ENCODE measurements at regions not wholly inside any gene's neighbourhood (a gene's known extent, or its start where the extent isn't known, plus 50 kb on each side); places are given as distances from the start of the nearest gene placed in this dataset.

DNA sequence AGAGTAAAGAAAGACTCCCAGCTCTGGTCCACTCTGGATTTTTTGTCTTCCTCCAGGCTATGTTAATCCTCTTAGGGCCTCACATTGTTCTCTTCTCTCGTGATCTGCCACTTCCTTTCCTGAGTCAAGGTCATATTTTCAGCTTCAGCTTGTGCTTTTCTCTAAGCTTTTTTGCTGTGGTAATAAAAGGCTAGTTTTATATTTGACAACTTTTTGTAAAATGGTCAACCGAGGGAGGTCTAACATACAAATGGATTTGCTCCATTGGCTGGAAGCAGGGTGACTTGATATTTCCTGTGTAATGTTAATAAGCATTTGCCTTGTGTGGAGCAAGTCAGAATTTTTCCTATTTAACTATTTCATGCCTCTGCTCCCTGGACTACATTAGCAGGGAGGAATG, 239.7 kb downstream of the RAB28 start:
- Histone ChIP-seq H3K36me3 (no peaks in the 10 kb centered on the region), H3K27me3 (no peaks in the 10 kb centered on the region), H3K9me3 (peaks cover 15% of the 10 kb centered on the region), H3K27ac (no peak overlapping the region), H3K4me1 (no peaks in the 10 kb centered on the region), H3K4me3 (no peak overlapping the region)
- TF ChIP-seq, protein P1, sequence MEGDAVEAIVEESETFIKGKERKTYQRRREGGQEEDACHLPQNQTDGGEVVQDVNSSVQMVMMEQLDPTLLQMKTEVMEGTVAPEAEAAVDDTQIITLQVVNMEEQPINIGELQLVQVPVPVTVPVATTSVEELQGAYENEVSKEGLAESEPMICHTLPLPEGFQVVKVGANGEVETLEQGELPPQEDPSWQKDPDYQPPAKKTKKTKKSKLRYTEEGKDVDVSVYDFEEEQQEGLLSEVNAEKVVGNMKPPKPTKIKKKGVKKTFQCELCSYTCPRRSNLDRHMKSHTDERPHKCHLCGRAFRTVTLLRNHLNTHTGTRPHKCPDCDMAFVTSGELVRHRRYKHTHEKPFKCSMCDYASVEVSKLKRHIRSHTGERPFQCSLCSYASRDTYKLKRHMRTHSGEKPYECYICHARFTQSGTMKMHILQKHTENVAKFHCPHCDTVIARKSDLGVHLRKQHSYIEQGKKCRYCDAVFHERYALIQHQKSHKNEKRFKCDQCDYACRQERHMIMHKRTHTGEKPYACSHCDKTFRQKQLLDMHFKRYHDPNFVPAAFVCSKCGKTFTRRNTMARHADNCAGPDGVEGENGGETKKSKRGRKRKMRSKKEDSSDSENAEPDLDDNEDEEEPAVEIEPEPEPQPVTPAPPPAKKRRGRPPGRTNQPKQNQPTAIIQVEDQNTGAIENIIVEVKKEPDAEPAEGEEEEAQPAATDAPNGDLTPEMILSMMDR (IDR thresholded peaks at IDR 0.05) = no peak
- TF ChIP-seq POLR2AphosphoS5 (IDR thresholded peaks at IDR 0.05) (no peak), EP300 (IDR thresholded peaks at IDR 0.05) (no peak), POLR2A (IDR thresholded peaks at IDR 0.05) (no peak)
- 44% methylated on average over 2 of the region's 2 CpGs for WGBS
- DNase-seq (ENCODE audit: low spot score in 2 of 2) = no peak

DNA sequence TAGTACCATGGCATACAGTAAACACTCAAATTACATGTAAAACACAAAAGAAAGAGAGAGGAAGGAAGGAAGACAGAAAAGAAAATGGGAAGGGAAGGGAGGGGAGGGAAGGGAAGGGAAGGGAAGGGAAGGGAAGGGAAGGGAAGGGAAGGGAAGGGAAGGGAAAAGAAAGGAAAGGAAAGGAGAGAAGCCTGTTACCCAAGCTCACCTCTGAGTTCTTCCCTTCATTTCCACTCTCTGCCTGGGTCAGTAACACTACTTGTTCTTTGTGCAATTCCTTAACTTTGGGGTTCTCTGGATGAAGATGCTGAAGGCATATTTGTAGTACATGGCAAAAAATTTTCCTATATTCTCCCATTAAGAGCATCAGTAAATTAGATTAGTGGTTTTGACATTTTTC, 241.0 kb downstream of the RAB28 start:
- Histone ChIP-seq H3K9me3 (peaks cover 15% of the 10 kb centered on the region), H3K4me1 (no peaks in the 10 kb centered on the region), H3K36me3 (no peaks in the 10 kb centered on the region), H3K27me3 (no peaks in the 10 kb centered on the region), H3K27ac (no peak overlapping the region), H3K4me3 (no peak overlapping the region)
- no peak for DNase-seq (ENCODE audit: low spot score in 2 of 2)
- TF ChIP-seq, protein P1 (IDR thresholded peaks at IDR 0.05) = no peak
- no peak for TF ChIP-seq POLR2A (IDR thresholded peaks at IDR 0.05)
- TF ChIP-seq EP300 (IDR thresholded peaks at IDR 0.05) = no peak
- TF ChIP-seq POLR2AphosphoS5 (IDR thresholded peaks at IDR 0.05) = no peak

DNA sequence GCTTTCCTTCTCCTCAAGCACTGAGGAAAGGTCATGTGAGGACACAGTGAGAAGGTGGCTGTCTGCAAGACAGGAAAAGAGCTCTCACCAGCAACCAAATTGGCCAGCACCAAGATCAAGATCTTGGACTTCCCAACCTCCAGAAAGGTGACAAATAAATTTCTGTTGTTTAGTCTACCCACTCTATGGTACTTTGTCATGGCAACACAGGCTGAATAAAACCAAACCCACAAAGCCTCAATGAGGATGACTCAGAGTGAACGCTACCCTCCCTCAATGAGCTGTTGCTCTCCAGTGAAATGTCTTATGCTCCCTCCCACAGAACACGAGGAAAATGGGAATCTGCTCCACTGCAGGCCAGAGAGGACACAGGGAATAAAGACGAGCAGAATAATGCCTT, 244.1 kb downstream of the RAB28 start:
- Histone ChIP-seq H3K4me1 (no peaks in the 10 kb centered on the region), H3K27ac (no peak overlapping the region), H3K36me3 (no peaks in the 10 kb centered on the region), H3K4me3 (no peak overlapping the region), H3K9me3 (no peaks in the 10 kb centered on the region), H3K27me3 (no peaks in the 10 kb centered on the region)
- TF ChIP-seq POLR2AphosphoS5 (IDR thresholded peaks at IDR 0.05) (no peak), POLR2A (IDR thresholded peaks at IDR 0.05) (no peak), EP300 (IDR thresholded peaks at IDR 0.05) (no peak)
- TF ChIP-seq, protein P1 (IDR thresholded peaks at IDR 0.05) = no peak
- DNase-seq (ENCODE audit: low spot score in 2 of 2) = no peak
- WGBS = 80% methylated on average over 3 of the region's 3 CpGs

DNA sequence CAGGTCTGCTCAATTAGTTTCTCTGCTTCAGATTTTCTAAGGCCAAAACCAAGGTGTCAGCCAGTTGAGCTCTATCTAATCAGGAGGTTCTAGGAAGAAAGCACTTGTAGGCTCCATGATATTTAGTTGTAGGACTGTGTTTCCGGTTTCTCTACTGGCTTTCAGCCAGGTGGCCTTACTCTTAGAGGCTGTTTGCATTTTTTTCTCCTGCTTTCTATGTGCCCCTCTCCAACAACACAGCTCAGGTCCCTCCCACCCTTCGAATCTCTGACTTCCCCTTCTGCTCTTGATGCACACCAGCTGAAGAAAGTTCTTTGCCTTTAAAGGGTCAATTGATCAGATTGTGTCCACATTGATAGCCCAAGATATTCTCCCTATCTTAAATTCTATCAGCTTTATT, 245.2 kb downstream of the RAB28 start:
- no peak for DNase-seq (ENCODE audit: low spot score in 2 of 2)
- Histone ChIP-seq H3K27me3 (no peaks in the 10 kb centered on the region), H3K27ac (no peak overlapping the region), H3K4me1 (no peaks in the 10 kb centered on the region), H3K4me3 (no peak overlapping the region), H3K36me3 (no peaks in the 10 kb centered on the region), H3K9me3 (no peaks in the 10 kb centered on the region)
- TF ChIP-seq EP300 (IDR thresholded peaks at IDR 0.05) = no peak
- no peak for TF ChIP-seq POLR2A (IDR thresholded peaks at IDR 0.05)
- TF ChIP-seq, protein P1 (IDR thresholded peaks at IDR 0.05) = no peak
- no peak for TF ChIP-seq POLR2AphosphoS5 (IDR thresholded peaks at IDR 0.05)
- 74% methylated on average over 2 of the region's 2 CpGs for WGBS

DNA sequence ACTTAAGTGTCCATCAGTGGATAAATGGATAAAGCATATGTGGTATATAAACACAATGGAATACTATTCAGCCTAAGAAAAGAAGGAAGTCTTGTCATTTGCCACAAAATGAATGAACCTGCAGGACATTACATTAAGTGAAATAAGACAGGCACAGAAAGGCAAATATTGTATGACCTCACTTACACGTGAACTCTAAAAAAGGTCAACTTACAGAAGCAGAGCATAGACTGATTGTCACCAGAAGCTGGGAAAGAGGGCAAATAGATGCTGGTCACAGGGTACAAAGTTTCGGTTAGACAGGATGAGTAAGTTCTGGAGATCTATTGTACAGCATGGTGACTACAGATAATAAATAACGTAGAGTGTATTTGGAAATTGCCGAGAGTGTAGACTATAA, 247.7 kb downstream of the RAB28 start:
- WGBS = 90% methylated on average over 4 of the region's 4 CpGs

More for the DNA sequence above, 247.7 kb downstream of the RAB28 start:
- no peaks in the 10 kb centered on the region for H3K36me3 ChIP-seq
- no peaks in the 10 kb centered on the region for H3K27me3 ChIP-seq
- no peak for DNase-seq (ENCODE audit: low spot score in 2 of 2)
- no peaks in the 10 kb centered on the region for H3K9me3 ChIP-seq
- no peak overlapping the region for H3K4me3 ChIP-seq
- H3K4me1 ChIP-seq = no peaks in the 10 kb centered on the region
- TF ChIP-seq POLR2A (IDR thresholded peaks at IDR 0.05) (no peak), EP300 (IDR thresholded peaks at IDR 0.05) (no peak), POLR2AphosphoS5 (IDR thresholded peaks at IDR 0.05) (no peak)
- TF ChIP-seq, protein P1 (IDR thresholded peaks at IDR 0.05) = no peak
- H3K27ac ChIP-seq = no peak overlapping the region
